Duodenal mucosa (tissue), 2 donors: ENCODE measurements at regions not wholly inside any gene's neighbourhood (a gene's known extent, or its start where the extent isn't known, plus 50 kb on each side); places are given as distances from the start of the nearest gene placed in this dataset.

Experiments used
- H3K27ac ChIP-seq: one replicate; pipeline ENCODE4 v1.7.0; 2013; ENCODE audit warnings: low read depth, low read length
- H3K27me3 ChIP-seq, 2 donors: one replicate each; pipeline ENCODE4 v1.7.0; 2013; ENCODE audit warnings: low read length in 2 of 2, control low read depth in 1 of 2; ENCODE audit not compliant: insufficient read depth in 2 of 2, control insufficient read depth in 1 of 2
- H3K36me3 ChIP-seq, 2 donors: one replicate each; pipeline ENCODE4 v1.7.0; 2013; ENCODE audit warnings: low read length in 2 of 2, control low read depth in 1 of 2; ENCODE audit not compliant: insufficient read depth in 2 of 2, control insufficient read depth in 1 of 2
- H3K4me1 ChIP-seq, 2 donors: one replicate each; pipeline ENCODE4 v1.7.0; 2013; ENCODE audit warnings: low read length in 2 of 2, control low read depth in 1 of 2; ENCODE audit not compliant: insufficient read depth in 2 of 2, control insufficient read depth in 1 of 2
- H3K4me3 ChIP-seq, 2 donors: one replicate each; pipeline ENCODE4 v1.7.0; 2013; ENCODE audit warnings: low read length in 2 of 2, low read depth in 1 of 2
- H3K9ac ChIP-seq, 2 donors: one replicate each; pipeline ENCODE4 v1.7.0; 2013; ENCODE audit warnings: low read length in 2 of 2, low read depth in 1 of 2
- H3K9me3 ChIP-seq, 2 donors: one replicate each; pipeline ENCODE4 v1.7.0; 2013; ENCODE audit warnings: low read length in 2 of 2, control low read depth in 1 of 2; ENCODE audit not compliant: control insufficient read depth in 1 of 2

DNA sequence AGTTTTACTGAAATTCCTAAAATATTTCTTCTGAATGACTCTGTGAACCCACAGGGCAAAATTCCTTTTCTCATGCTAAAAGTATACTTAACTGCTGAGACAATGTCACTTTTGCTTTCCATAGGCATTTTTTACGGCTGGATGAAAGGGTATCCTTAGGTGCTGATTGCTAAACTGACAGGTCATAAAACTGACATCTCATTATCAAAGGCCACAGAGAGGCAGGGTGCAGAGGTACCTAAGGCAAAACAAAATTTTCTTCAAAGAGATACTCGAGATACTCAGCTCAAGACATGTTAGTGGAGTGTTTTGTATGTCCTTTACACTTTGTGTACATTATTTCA lies 62.0 kb upstream of the WDR75 start:
- no peaks in the 10 kb centered on the region for H3K4me1 ChIP-seq
- H3K36me3 ChIP-seq: no peaks in the 10 kb centered on the region
- H3K27ac ChIP-seq: no peak overlapping the region
- no peak overlapping the region for H3K4me3 ChIP-seq
- H3K9ac ChIP-seq: no peak overlapping the region
- H3K9me3 ChIP-seq: no peaks in the 10 kb centered on the region
- H3K27me3 ChIP-seq: no peaks in the 10 kb centered on the region

DNA sequence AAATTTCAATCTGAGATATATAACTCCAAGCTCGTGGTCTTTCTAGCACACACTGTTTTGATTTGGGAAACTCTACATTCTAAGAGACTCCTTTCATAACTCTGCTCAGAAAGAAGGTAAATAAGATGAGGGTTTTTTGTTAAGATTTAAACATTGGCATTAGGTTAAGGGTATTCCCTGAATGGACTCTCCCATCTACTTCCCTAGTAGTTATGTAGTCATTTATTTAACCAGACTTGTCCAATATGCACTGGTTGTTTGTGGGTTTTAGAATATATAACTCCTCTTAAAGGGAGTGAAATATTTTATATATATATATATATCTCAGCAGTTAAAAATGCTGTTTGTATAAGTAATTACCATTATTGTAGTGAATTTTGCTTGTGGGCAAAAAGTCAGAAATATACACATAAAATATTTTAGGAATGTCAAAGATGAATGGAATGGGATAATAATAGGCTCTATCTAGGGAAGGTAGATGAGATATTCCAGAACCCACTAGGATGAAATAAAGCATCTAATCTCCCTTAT lies 61.5 kb upstream of the WDR75 start:
- H3K27ac ChIP-seq: no peak overlapping the region
- no peaks in the 10 kb centered on the region for H3K27me3 ChIP-seq
- no peaks in the 10 kb centered on the region for H3K36me3 ChIP-seq
- no peak overlapping the region for H3K4me3 ChIP-seq
- no peaks in the 10 kb centered on the region for H3K9me3 ChIP-seq
- H3K9ac ChIP-seq: no peak overlapping the region
- H3K4me1 ChIP-seq: no peaks in the 10 kb centered on the region

DNA sequence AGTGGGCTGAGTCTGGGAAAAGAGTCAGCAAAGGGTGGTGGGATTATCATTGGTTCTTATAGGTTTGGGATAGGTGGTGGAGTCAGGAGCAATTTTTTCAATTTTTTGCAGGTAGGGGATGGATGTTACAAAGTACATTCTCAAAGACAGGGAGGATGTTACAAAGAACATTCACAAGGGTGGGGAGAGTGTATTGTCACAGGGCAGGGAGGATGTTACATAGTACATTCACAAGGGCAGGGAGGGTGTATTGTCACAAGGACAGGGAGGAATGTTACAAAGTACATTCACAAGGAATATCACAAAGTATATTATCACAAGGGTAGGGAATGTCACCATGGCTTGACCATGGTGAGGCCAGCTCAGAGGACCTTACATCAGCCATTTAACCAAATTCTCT lies 58.6 kb upstream of the WDR75 start:
- H3K27ac ChIP-seq: no peak overlapping the region
- H3K9ac ChIP-seq: no peak overlapping the region
- no peaks in the 10 kb centered on the region for H3K36me3 ChIP-seq
- no peak overlapping the region for H3K4me3 ChIP-seq
- no peaks in the 10 kb centered on the region for H3K9me3 ChIP-seq
- no peaks in the 10 kb centered on the region for H3K4me1 ChIP-seq
- no peaks in the 10 kb centered on the region for H3K27me3 ChIP-seq

DNA sequence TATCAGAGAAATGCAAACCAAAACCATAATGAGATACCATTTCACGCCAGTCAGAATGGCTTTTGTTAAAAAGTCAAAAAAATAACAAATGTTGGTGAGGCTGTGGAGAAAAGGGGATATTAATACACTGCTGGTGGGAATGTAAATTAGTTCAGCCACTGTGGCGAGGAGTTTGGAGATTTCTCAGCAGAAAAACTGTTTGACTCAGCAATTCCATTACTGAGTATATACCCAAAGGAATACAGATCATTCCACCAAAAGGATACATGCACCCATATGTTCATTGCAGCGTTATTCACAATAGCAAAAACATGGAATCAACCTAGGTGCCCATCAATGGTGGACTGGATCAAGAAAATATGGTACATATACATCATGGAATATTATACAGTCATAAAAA lies 54.5 kb upstream of the WDR75 start:
- Histone ChIP-seq H3K9ac (no peak overlapping the region), H3K36me3 (no peaks in the 10 kb centered on the region), H3K4me1 (no peaks in the 10 kb centered on the region), H3K27ac (no peak overlapping the region), H3K9me3 (no peaks in the 10 kb centered on the region), H3K27me3 (no peaks in the 10 kb centered on the region), H3K4me3 (no peak overlapping the region)

DNA sequence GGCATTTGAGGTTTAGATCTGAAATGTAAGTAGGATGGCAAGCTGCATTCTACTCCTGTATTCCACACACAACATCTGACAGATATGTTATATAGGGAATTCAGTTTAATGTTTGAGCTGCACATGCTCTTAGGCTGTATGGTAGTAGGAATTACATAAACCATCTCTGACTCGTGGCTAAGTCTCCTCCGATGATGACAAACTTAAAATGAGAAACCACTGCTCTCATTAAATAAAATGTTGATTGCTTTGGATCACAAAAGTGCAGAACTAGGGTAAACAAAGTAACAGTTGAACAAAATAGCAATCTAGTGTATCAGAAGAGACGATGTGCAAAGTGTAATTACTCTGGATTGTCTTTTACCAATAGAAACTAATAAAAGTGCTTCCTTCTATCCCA lies 50.1 kb upstream of the WDR75 start:
- Histone ChIP-seq H3K9me3 (no peaks in the 10 kb centered on the region), H3K4me3 (no peak overlapping the region), H3K4me1 (no peaks in the 10 kb centered on the region)

More for the DNA sequence above, 50.1 kb upstream of the WDR75 start:
- no peaks in the 10 kb centered on the region for H3K27me3 ChIP-seq
- no peaks in the 10 kb centered on the region for H3K36me3 ChIP-seq
- H3K27ac ChIP-seq: no peak overlapping the region
- no peak overlapping the region for H3K9ac ChIP-seq
